ENCODE measurements at regions not wholly inside any gene's neighbourhood (a gene's known extent, or its start where the extent isn't known, plus 50 kb on each side); places are given as distances from the start of the nearest gene placed in this dataset.

DNA sequence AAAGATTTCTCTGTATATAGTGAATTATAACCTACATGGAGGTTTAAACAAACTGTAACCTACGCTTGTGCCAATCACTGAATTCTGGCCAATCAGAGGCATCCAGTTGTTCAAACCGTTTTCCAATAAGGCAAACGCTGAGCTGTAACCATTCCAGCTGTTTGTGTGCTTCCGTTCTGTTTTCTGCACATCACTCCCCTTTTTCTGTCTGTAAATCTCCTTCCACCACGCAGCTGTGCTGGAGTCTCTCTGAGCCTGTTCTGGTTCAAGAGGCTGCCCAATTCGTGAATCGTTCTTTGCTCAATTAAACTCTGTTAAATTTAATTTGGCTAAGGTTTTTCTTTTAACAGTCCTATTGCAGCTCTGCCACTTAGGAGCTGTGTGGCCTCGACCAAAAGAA, 552.5 kb downstream of the FGF9 start:
- TF ChIP-seq RCOR1 (IDR thresholded peaks at IDR 0.05; ENCODE audit: low read length) (no peak), TCF12 (IDR thresholded peaks at IDR 0.05) (no peak), POLR2AphosphoS5 (IDR thresholded peaks at IDR 0.05; ENCODE audit: low read depth, low read length) (no peak), CHD2 (IDR thresholded peaks at IDR 0.05; ENCODE audit: low read length, partially characterized antibody) (no peak), EZH2phosphoT487 (IDR thresholded peaks at IDR 0.05; ENCODE audit: borderline replicate concordance, low read depth) (no peak), TAF1 (IDR thresholded peaks at IDR 0.05; ENCODE audit: borderline replicate concordance, low read depth, low read length) (no peak), GATA2 (CRISPR knock-in tag; IDR thresholded peaks at IDR 0.05) (no peak), JUND (IDR thresholded peaks at IDR 0.05) (no peak), EP300 (IDR thresholded peaks at IDR 0.05; ENCODE audit: borderline replicate concordance in 1 of 2, low read depth in 1 of 2, low read length in 1 of 2) (no peak)
- TF ChIP-seq, protein P1, sequence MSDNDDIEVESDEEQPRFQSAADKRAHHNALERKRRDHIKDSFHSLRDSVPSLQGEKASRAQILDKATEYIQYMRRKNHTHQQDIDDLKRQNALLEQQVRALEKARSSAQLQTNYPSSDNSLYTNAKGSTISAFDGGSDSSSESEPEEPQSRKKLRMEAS (IDR thresholded peaks at IDR 0.05; ENCODE audit: low read depth): no peak
- TF ChIP-seq, protein P2, sequence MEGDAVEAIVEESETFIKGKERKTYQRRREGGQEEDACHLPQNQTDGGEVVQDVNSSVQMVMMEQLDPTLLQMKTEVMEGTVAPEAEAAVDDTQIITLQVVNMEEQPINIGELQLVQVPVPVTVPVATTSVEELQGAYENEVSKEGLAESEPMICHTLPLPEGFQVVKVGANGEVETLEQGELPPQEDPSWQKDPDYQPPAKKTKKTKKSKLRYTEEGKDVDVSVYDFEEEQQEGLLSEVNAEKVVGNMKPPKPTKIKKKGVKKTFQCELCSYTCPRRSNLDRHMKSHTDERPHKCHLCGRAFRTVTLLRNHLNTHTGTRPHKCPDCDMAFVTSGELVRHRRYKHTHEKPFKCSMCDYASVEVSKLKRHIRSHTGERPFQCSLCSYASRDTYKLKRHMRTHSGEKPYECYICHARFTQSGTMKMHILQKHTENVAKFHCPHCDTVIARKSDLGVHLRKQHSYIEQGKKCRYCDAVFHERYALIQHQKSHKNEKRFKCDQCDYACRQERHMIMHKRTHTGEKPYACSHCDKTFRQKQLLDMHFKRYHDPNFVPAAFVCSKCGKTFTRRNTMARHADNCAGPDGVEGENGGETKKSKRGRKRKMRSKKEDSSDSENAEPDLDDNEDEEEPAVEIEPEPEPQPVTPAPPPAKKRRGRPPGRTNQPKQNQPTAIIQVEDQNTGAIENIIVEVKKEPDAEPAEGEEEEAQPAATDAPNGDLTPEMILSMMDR (IDR thresholded peaks at IDR 0.05): no peak
- TF ChIP-seq, protein P3, sequence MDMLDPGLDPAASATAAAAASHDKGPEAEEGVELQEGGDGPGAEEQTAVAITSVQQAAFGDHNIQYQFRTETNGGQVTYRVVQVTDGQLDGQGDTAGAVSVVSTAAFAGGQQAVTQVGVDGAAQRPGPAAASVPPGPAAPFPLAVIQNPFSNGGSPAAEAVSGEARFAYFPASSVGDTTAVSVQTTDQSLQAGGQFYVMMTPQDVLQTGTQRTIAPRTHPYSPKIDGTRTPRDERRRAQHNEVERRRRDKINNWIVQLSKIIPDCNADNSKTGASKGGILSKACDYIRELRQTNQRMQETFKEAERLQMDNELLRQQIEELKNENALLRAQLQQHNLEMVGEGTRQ (IDR thresholded peaks at IDR 0.05; ENCODE audit: borderline replicate concordance, low read depth, low read length): no peak
- TF ChIP-seq, protein P4, sequence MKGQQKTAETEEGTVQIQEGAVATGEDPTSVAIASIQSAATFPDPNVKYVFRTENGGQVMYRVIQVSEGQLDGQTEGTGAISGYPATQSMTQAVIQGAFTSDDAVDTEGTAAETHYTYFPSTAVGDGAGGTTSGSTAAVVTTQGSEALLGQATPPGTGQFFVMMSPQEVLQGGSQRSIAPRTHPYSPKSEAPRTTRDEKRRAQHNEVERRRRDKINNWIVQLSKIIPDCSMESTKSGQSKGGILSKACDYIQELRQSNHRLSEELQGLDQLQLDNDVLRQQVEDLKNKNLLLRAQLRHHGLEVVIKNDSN (IDR thresholded peaks at IDR 0.05; ENCODE audit: borderline replicate concordance, low read depth): no peak
- TF ChIP-seq, protein P5, sequence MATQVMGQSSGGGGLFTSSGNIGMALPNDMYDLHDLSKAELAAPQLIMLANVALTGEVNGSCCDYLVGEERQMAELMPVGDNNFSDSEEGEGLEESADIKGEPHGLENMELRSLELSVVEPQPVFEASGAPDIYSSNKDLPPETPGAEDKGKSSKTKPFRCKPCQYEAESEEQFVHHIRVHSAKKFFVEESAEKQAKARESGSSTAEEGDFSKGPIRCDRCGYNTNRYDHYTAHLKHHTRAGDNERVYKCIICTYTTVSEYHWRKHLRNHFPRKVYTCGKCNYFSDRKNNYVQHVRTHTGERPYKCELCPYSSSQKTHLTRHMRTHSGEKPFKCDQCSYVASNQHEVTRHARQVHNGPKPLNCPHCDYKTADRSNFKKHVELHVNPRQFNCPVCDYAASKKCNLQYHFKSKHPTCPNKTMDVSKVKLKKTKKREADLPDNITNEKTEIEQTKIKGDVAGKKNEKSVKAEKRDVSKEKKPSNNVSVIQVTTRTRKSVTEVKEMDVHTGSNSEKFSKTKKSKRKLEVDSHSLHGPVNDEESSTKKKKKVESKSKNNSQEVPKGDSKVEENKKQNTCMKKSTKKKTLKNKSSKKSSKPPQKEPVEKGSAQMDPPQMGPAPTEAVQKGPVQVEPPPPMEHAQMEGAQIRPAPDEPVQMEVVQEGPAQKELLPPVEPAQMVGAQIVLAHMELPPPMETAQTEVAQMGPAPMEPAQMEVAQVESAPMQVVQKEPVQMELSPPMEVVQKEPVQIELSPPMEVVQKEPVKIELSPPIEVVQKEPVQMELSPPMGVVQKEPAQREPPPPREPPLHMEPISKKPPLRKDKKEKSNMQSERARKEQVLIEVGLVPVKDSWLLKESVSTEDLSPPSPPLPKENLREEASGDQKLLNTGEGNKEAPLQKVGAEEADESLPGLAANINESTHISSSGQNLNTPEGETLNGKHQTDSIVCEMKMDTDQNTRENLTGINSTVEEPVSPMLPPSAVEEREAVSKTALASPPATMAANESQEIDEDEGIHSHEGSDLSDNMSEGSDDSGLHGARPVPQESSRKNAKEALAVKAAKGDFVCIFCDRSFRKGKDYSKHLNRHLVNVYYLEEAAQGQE (IDR thresholded peaks at IDR 0.05; ENCODE audit: low read depth, low read length): no peak

All from SK-N-SH (cell line).